ENCODE measurements at regions not wholly inside any gene's neighbourhood (a gene's known extent, or its start where the extent isn't known, plus 50 kb on each side); places are given as distances from the start of the nearest gene placed in this dataset.

DNA sequence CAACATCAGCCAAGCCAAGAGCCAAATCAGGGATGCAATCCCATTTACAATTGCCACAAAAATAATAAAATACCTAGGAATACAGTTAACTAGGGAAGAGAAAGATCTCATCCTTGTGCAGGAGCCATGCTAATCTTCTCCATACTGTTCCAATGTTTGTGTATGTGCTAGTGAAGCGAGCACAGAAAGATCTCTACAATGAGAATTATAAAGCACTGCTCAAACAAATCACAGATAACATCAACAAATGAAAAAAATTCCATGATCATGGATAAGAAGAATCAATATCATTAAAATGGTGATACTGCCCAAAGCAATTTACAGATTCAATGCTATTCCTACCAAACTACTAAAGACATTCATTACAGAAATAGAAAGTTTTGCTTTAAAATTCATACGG, 215.6 kb downstream of the FOXG1 start:
- H2BK15ac ChIP-seq (ENCODE audit: low read depth, low read length): no peak overlapping the region
- H2BK20ac ChIP-seq (ENCODE audit: low read depth, low read length, poor library complexity, severe bottlenecking): no peak overlapping the region
- H3K18ac ChIP-seq (ENCODE audit: insufficient read length, low read depth, low read length): no peak overlapping the region
- no peak overlapping the region for H3K14ac ChIP-seq (ENCODE audit: insufficient read depth, low read length)
- no peak overlapping the region for H3T11ph ChIP-seq (ENCODE audit: low read length)
- H4K8ac ChIP-seq (replicated peaks; ENCODE audit: insufficient read length, low read depth, low read length): no peak overlapping the region
- H4K20me1 ChIP-seq (ENCODE audit: control insufficient read depth, insufficient read depth, insufficient read length): no peaks in the 10 kb centered on the region
- DNase-seq: no peak
- no peak overlapping the region for H2BK12ac ChIP-seq (ENCODE audit: insufficient read length, low read depth, low read length)
- no peaks in the 10 kb centered on the region for H3K9me3 ChIP-seq (ENCODE audit: control insufficient read depth, low read depth, low read length)
- H3K79me2 ChIP-seq (ENCODE audit: insufficient read depth, low read length): no peaks in the 10 kb centered on the region
- H3K9ac ChIP-seq (ENCODE audit: extremely low read depth, insufficient read length, low read length): no peak overlapping the region
- H3K4me1 Mint-ChIP-seq: no peaks in the 10 kb centered on the region
- no peak overlapping the region for H3K23ac ChIP-seq (ENCODE audit: insufficient read length, low read depth, low read length)
- H4K5ac ChIP-seq (ENCODE audit: insufficient read length, low read depth, low read length): no peak overlapping the region
- no peaks in the 10 kb centered on the region for H3K4me1 ChIP-seq (ENCODE audit: insufficient read depth, low read length)
- WGBS (ENCODE audit: extremely low coverage, insufficient read length, low lambda C conversion rate): no CpG with 5 or more reads among the region's 2 CpGs
- H2AFZ ChIP-seq (ENCODE audit: low read length): no peak overlapping the region
- H3K56ac ChIP-seq (ENCODE audit: insufficient read length, low read depth, low read length): no peak overlapping the region
- no peak overlapping the region for H3K4me2 ChIP-seq (ENCODE audit: insufficient read depth, insufficient read length, low read length)
- TF ChIP-seq, protein P1, sequence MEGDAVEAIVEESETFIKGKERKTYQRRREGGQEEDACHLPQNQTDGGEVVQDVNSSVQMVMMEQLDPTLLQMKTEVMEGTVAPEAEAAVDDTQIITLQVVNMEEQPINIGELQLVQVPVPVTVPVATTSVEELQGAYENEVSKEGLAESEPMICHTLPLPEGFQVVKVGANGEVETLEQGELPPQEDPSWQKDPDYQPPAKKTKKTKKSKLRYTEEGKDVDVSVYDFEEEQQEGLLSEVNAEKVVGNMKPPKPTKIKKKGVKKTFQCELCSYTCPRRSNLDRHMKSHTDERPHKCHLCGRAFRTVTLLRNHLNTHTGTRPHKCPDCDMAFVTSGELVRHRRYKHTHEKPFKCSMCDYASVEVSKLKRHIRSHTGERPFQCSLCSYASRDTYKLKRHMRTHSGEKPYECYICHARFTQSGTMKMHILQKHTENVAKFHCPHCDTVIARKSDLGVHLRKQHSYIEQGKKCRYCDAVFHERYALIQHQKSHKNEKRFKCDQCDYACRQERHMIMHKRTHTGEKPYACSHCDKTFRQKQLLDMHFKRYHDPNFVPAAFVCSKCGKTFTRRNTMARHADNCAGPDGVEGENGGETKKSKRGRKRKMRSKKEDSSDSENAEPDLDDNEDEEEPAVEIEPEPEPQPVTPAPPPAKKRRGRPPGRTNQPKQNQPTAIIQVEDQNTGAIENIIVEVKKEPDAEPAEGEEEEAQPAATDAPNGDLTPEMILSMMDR (conservative IDR thresholded peaks at IDR 0.05): no peak
- H3K23me2 ChIP-seq (ENCODE audit: insufficient read length, low read depth, low read length, poor library complexity, severe bottlenecking): no peaks in the 10 kb centered on the region
- H3K9me3 Mint-ChIP-seq: peaks cover 0 to 3% of the 10 kb centered on the region in 2 experiments; a peak in 3 of 5 replicates
- no peak overlapping the region for H3K4ac ChIP-seq (ENCODE audit: low read depth, low read length)
- no peak overlapping the region for H3K27ac Mint-ChIP-seq
- no peak overlapping the region for H2BK120ac ChIP-seq (ENCODE audit: low read depth, low read length, poor library complexity, severe bottlenecking)
- no peak overlapping the region for H2BK5ac ChIP-seq (ENCODE audit: insufficient read length, low read length)
- no peaks in the 10 kb centered on the region for H3K79me1 ChIP-seq (ENCODE audit: insufficient read depth, low read depth, low read length, poor library complexity, severe bottlenecking)
- no peak overlapping the region for H4K91ac ChIP-seq (ENCODE audit: insufficient read length, low read depth, low read length)
- no peak overlapping the region for H2AK5ac ChIP-seq (ENCODE audit: insufficient read length, low read length)
- no peak overlapping the region for H3K27ac ChIP-seq (ENCODE audit: insufficient read length, low read depth, low read length)
- H3K27me3 ChIP-seq (ENCODE audit: insufficient read depth, low read length): no peaks in the 10 kb centered on the region
- peaks cover 2% of the 10 kb centered on the region; the same call in 1 of the 2 replicates for H3K27me3 Mint-ChIP-seq (ENCODE audit: low read depth)
- peaks cover 0 to 6% (median 0%) of the 10 kb centered on the region in 3 experiments; a peak in 1 of 7 replicates for H3K36me3 Mint-ChIP-seq (ENCODE audit: insufficient read depth in 1 of 3, low read depth in 3 of 3)
- no peak overlapping the region for H3K4me3 Mint-ChIP-seq

All from H9 (cell line).